Vagina (tissue), 2 donors: ENCODE measurements at regions not wholly inside any gene's neighbourhood (a gene's known extent, or its start where the extent isn't known, plus 50 kb on each side); places are given as distances from the start of the nearest gene placed in this dataset.

Source experiments
- DNase-seq, 2 donors: peaks; one replicate each; pipeline ENCODE4 v3.0.0-alpha.2; 2017; ENCODE audit errors: extremely low spot score in 2 of 2
- H3K27ac ChIP-seq: fragments of 200-600 bp; sonication (generic); one replicate; pipeline ENCODE4 v1.5.1; 2019
- H3K27me3 ChIP-seq: fragments of 200-600 bp; sonication (generic); one replicate; pipeline ENCODE4 v1.5.1; 2019
- H3K36me3 ChIP-seq, 2 donors: fragments of 200-600 bp; sonication (generic); one replicate each; pipeline ENCODE4 v1.5.1; 2017 to 2019
- H3K4me1 ChIP-seq: fragments of 200-600 bp; sonication (generic); one replicate; pipeline ENCODE4 v1.5.1; 2019
- H3K4me3 ChIP-seq, 2 donors: fragments of 200-600 bp; sonication (generic); 1 replicate in 1 of 2; 2 replicates in 1 of 2; pipeline ENCODE4 v1.5.1; 2016 to 2019
- H3K9me3 ChIP-seq: fragments of 200-600 bp; sonication (generic); one replicate; pipeline ENCODE4 v1.5.1; 2019
- CTCF ChIP-seq, 3 experiments: fragments of 450-650 bp in 2 of 3; fragments of 200-600 bp in 1 of 3; sonication (generic) in 1 of 3; IDR thresholded peaks; one replicate each; pipeline ENCODE4 v1.5.1; 2017 to 2019; ENCODE audit warnings: antibody characterized with exemption in 3 of 3, mild to moderate bottlenecking in 2 of 3, moderate library complexity in 2 of 3
- POLR2A ChIP-seq, 2 donors: fragments of 450-650 bp; IDR thresholded peaks; one replicate each; pipeline ENCODE4 v1.6.1; 2017; ENCODE audit warnings: antibody characterized with exemption in 2 of 2, mild to moderate bottlenecking in 2 of 2, moderate library complexity in 2 of 2
- POLR2AphosphoS5 ChIP-seq, 2 donors: sonication (generic); formaldehyde crosslinking; IDR thresholded peaks; one replicate each; pipeline ENCODE4 v1.9.0; 2017; ENCODE audit warnings: antibody characterized with exemption in 2 of 2, mild to moderate bottlenecking in 2 of 2, low read depth in 1 of 2; ENCODE audit not compliant: insufficient read depth in 1 of 2
- intact Hi-C: fragments of 100-400 bp; cut with DNase I; formaldehyde crosslinking; loops from one replicate; pipeline ENCODE4 v1.15.1; 2023

GRCh38 chr14:65993996-65994395, 492.2 kb upstream of the CCDC196 start:
- Histone ChIP-seq H3K9me3 (no peaks in the 10 kb centered on the region), H3K27ac (no peak overlapping the region), H3K27me3 (no peaks in the 10 kb centered on the region), H3K4me1 (no peaks in the 10 kb centered on the region), H3K36me3 (no peaks in the 10 kb centered on the region), H3K4me3 (no peak overlapping the region)
- TF ChIP-seq POLR2A (IDR thresholded peaks at IDR 0.05): no peak
- no peak for TF ChIP-seq POLR2AphosphoS5 (IDR thresholded peaks at IDR 0.05; ENCODE audit: insufficient read depth in 1 of 2, low read depth in 1 of 2)
- TF ChIP-seq CTCF (IDR thresholded peaks at IDR 0.05): no peak
- DNase-seq: no peak
- intact Hi-C loops: no loop called here

DNA sequence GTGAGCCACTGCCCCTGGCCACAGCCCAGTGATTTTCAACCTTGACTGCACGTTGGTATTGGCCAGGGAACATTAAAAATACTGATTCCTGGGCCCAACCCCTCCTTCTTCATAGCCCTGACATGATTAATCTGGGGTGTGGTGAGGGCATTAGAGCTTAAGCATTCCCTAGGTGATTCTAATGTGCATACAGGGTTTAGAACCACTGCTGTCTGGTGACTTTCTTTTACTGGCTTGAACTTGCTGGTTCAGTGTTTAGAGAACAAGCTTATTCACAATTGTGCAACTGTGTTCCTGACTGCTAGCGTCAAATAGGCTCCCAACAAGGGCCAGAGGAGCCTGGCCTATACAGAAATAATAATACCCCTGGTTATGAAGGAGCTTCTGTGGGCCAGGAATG, 488.8 kb upstream of the CCDC196 start:
- DNase-seq: no peak
- no peak overlapping the region for H3K4me3 ChIP-seq
- H3K9me3 ChIP-seq: peaks cover 7% of the 10 kb centered on the region
- no peaks in the 10 kb centered on the region for H3K27me3 ChIP-seq
- H3K27ac ChIP-seq: no peak overlapping the region
- intact Hi-C loops: no loop called here
- H3K4me1 ChIP-seq: no peaks in the 10 kb centered on the region
- no peaks in the 10 kb centered on the region for H3K36me3 ChIP-seq
- no peak for TF ChIP-seq CTCF (IDR thresholded peaks at IDR 0.05)
- no peak for TF ChIP-seq POLR2AphosphoS5 (IDR thresholded peaks at IDR 0.05; ENCODE audit: insufficient read depth in 1 of 2, low read depth in 1 of 2)
- no peak for TF ChIP-seq POLR2A (IDR thresholded peaks at IDR 0.05)

DNA sequence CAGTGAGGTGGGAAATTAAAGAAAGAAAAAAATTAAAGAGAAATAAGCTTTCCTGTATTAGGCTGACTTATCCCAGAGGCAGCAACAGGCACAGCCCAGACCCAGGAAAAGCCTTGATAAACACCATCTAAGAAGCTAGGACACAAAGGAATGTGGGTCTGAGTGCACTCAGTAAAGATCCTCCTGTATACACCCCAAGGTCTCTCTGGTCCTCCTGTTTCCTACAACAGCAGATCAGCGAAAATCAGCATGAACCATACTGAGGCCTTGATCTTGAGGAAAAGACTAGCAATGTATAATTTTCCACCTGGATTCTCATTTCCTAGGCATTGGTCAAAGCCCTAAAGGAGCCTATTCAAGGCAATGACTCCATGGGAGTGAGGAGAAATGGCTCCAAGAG, 486.3 kb upstream of the CCDC196 start:
- H3K27ac ChIP-seq: no peak overlapping the region

DNA sequence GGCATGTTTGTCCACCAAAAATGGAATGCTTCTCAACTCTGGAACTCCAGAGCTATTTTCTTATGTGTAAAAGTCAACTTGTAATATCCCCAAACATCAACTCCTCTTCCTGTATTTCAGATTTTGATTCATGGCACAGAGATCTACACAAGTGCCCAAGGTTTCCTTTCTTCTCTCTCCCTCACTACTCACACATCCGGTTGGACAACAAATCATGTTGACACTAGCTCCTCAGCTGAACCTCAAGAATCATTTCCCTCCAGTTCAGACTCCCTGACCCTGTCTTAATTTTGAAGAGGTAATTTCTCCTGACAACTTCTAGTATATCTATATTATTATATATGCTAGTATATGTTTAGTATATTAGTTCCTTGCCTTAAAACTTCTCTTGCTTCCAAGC, 485.4 kb upstream of the CCDC196 start:
- intact Hi-C loops: no loop called here
- Histone ChIP-seq H3K36me3 (no peaks in the 10 kb centered on the region), H3K27ac (no peak overlapping the region), H3K4me3 (no peak overlapping the region), H3K4me1 (no peaks in the 10 kb centered on the region), H3K9me3 (peaks cover 7% of the 10 kb centered on the region), H3K27me3 (no peaks in the 10 kb centered on the region)
- DNase-seq: no peak
- TF ChIP-seq POLR2A (IDR thresholded peaks at IDR 0.05) (no peak), CTCF (IDR thresholded peaks at IDR 0.05) (no peak), POLR2AphosphoS5 (IDR thresholded peaks at IDR 0.05; ENCODE audit: insufficient read depth in 1 of 2, low read depth in 1 of 2) (no peak)

More for the DNA sequence above, 486.3 kb upstream of the CCDC196 start:
- DNase-seq: no peak
- no peak for TF ChIP-seq CTCF (IDR thresholded peaks at IDR 0.05)
- intact Hi-C loops: no loop called here
- no peaks in the 10 kb centered on the region for H3K27me3 ChIP-seq
- H3K9me3 ChIP-seq: peaks cover 7% of the 10 kb centered on the region
- H3K4me1 ChIP-seq: no peaks in the 10 kb centered on the region
- H3K4me3 ChIP-seq: no peak overlapping the region
- H3K36me3 ChIP-seq: no peaks in the 10 kb centered on the region

- TF ChIP-seq POLR2AphosphoS5 (IDR thresholded peaks at IDR 0.05; ENCODE audit: insufficient read depth in 1 of 2, low read depth in 1 of 2) (no peak), POLR2A (IDR thresholded peaks at IDR 0.05) (no peak), CTCF (IDR thresholded peaks at IDR 0.05) (no peak)
- no peak overlapping the region for H3K4me3 ChIP-seq
- no peaks in the 10 kb centered on the region for H3K36me3 ChIP-seq
- intact Hi-C loops: no loop called here
- H3K9me3 ChIP-seq: peaks cover 7% of the 10 kb centered on the region
- no peaks in the 10 kb centered on the region for H3K27me3 ChIP-seq
- no peak for DNase-seq
- no peaks in the 10 kb centered on the region for H3K4me1 ChIP-seq
- no peak overlapping the region for H3K27ac ChIP-seq
Measured at GRCh38 chr14:66001356-66001755, 484.8 kb upstream of the CCDC196 start.
